ENCODE measurements at regions not wholly inside any gene's neighbourhood (a gene's known extent, or its start where the extent isn't known, plus 50 kb on each side); places are given as distances from the start of the nearest gene placed in this dataset.

GRCh38 chrX:34437586-34437985, 219.5 kb downstream of the TMEM47 start:
- TF ChIP-seq CTCF (IDR thresholded peaks at IDR 0.05) (no peak), MEF2A (IDR thresholded peaks at IDR 0.05; ENCODE audit: borderline replicate concordance, low read depth) (no peak), FOXM1 (IDR thresholded peaks at IDR 0.05; ENCODE audit: low read depth) (no peak), RAD21 (IDR thresholded peaks at IDR 0.05; ENCODE audit: low read length) (no peak), USF1 (IDR thresholded peaks at IDR 0.05; ENCODE audit: borderline replicate concordance, low read depth) (no peak), USF2 (IDR thresholded peaks at IDR 0.05; ENCODE audit: borderline replicate concordance, low read depth, low read length) (no peak)

Data from SK-N-SH (cell line).